ENCODE measurements at regions not wholly inside any gene's neighbourhood (a gene's known extent, or its start where the extent isn't known, plus 50 kb on each side); places are given as distances from the start of the nearest gene placed in this dataset.

DNA sequence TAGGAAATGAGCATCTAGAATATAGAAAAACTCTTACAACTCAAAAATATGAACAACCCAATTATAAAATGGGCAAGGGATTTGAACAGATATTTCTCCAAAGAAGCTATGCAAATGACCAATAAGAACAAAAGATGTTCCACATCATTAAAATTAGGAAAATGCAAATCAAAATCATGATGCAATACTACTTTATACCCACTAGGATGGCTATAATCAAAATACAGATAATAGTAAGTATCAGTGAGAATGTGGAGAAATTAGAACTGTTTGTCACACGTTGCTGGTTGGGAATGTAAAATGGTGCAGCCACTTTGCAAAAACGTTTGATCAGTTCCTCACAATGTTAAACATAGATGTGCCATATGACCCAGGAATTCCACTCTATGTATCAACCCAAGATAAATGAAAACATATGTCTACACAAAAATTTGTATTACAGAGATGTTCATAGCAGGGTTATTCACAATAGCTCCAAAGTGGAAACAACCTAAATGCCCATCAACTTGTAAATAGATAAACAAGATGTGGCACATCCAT is 558.4 kb downstream of the SLC4A3 start:
- no peaks in the 10 kb centered on the region for H3K27me3 ChIP-seq (replicated peaks)
- H3K36me3 ChIP-seq (replicated peaks) = no peaks in the 10 kb centered on the region
- DNase-seq = no peak
- H3K27ac ChIP-seq = no peak overlapping the region
- in situ Hi-C loops (cut with HindIII; ENCODE audit: low pct_ligation_motif_present, low sequenced_read_pairs) = no loop called here
- no peak overlapping the region for H3K4me3 ChIP-seq (ENCODE audit: low read depth, low read length)
- TF ChIP-seq, protein P1, sequence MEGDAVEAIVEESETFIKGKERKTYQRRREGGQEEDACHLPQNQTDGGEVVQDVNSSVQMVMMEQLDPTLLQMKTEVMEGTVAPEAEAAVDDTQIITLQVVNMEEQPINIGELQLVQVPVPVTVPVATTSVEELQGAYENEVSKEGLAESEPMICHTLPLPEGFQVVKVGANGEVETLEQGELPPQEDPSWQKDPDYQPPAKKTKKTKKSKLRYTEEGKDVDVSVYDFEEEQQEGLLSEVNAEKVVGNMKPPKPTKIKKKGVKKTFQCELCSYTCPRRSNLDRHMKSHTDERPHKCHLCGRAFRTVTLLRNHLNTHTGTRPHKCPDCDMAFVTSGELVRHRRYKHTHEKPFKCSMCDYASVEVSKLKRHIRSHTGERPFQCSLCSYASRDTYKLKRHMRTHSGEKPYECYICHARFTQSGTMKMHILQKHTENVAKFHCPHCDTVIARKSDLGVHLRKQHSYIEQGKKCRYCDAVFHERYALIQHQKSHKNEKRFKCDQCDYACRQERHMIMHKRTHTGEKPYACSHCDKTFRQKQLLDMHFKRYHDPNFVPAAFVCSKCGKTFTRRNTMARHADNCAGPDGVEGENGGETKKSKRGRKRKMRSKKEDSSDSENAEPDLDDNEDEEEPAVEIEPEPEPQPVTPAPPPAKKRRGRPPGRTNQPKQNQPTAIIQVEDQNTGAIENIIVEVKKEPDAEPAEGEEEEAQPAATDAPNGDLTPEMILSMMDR (IDR thresholded peaks at IDR 0.05; ENCODE audit: low read depth, low read length, missing control alignments) = no peak

DNA sequence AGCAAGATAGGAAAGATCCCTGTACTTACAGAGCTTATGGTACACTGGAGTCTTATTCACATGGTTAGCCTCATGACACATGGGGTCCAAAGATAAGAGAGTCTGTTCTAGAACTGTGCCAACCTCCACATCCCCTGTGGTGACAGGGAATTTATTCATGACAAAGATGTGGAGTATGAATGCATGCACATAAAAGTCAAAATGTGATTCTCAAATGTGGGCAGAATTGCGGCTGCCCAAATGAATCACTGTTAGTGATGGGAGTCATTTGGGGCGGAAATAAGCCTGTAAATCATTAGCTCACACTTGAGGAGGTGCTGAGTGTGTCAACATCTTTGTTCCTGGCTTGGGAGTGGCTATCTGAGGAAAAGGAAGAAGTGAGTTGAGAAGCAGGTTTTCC is 560.6 kb downstream of the SLC4A3 start:
- TF ChIP-seq, protein P1 (IDR thresholded peaks at IDR 0.05; ENCODE audit: low read depth, low read length, missing control alignments) = no peak
- no peak overlapping the region for H3K4me3 ChIP-seq (ENCODE audit: low read depth, low read length)
- in situ Hi-C loops (cut with HindIII; ENCODE audit: low pct_ligation_motif_present, low sequenced_read_pairs) = no loop called here
- H3K27ac ChIP-seq = no peak overlapping the region
- no peaks in the 10 kb centered on the region for H3K36me3 ChIP-seq (replicated peaks)
- H3K27me3 ChIP-seq (replicated peaks) = no peaks in the 10 kb centered on the region
- peak; percentile 57 for DNase-seq

- TF ChIP-seq, protein P1 (IDR thresholded peaks at IDR 0.05; ENCODE audit: low read depth, low read length, missing control alignments) = no peak
- Histone ChIP-seq H3K36me3 (replicated peaks) (no peaks in the 10 kb centered on the region), H3K27ac (no peak overlapping the region), H3K27me3 (replicated peaks) (no peaks in the 10 kb centered on the region), H3K4me3 (ENCODE audit: low read depth, low read length) (no peak overlapping the region)
- peak; percentile 14 for DNase-seq
- in situ Hi-C loops (cut with HindIII; ENCODE audit: low pct_ligation_motif_present, low sequenced_read_pairs) = no loop called here
Measured at GRCh38 chr2:220191031-220191430, 563.6 kb downstream of the SLC4A3 start.

DNA sequence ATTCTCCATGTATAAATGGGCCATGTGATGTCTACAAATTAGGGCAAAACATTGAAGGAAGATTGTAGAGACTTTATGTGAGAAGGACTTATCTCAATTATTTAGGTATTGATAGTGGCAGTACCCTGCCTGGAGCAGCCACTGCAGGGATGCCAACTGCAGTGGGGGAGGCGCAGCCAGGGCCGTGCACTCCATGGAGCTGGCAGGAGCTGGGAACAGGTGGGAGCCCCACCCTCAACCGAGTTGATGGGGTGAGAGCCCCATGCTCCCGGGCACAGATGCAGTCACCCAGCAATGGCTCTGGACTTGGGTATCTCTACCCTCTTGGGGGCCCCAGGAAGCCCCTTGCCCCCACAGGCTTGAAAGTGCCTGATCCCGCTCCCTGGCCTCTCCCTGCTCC is 564.3 kb downstream of the SLC4A3 start:
- TF ChIP-seq, protein P1 (IDR thresholded peaks at IDR 0.05; ENCODE audit: low read depth, low read length, missing control alignments) = no peak
- H3K27ac ChIP-seq = no peak overlapping the region
- in situ Hi-C loops (cut with HindIII; ENCODE audit: low pct_ligation_motif_present, low sequenced_read_pairs) = no loop called here

GRCh38 chr2:220192994-220193753 is 565.7 kb downstream of the SLC4A3 start:
- H3K27ac ChIP-seq = no peak overlapping the region
- in situ Hi-C loops (cut with HindIII; ENCODE audit: low pct_ligation_motif_present, low sequenced_read_pairs) = no loop called here
- H3K27me3 ChIP-seq (replicated peaks) = no peaks in the 10 kb centered on the region
- DNase-seq = peak; percentile 5
- no peak overlapping the region for H3K4me3 ChIP-seq (ENCODE audit: low read depth, low read length)
- H3K36me3 ChIP-seq (replicated peaks) = no peaks in the 10 kb centered on the region
- TF ChIP-seq, protein P1 (IDR thresholded peaks at IDR 0.05; ENCODE audit: low read depth, low read length, missing control alignments) = no peak

More for the DNA sequence above, 564.3 kb downstream of the SLC4A3 start:
- Histone ChIP-seq H3K27me3 (replicated peaks) (no peaks in the 10 kb centered on the region), H3K36me3 (replicated peaks) (no peaks in the 10 kb centered on the region), H3K4me3 (ENCODE audit: low read depth, low read length) (no peak overlapping the region)
- no peak for DNase-seq
